ENCODE measurements at regions not wholly inside any gene's neighbourhood (a gene's known extent, or its start where the extent isn't known, plus 50 kb on each side); places are given as distances from the start of the nearest gene placed in this dataset.

- H3K9me2 ChIP-seq (ENCODE audit: insufficient read depth, low read length) = no peaks in the 10 kb centered on the region
- BruUV-seq (replicated peaks) = no TSS peak
- ChIA-PET CTCF (ENCODE audit: unreplicated experiment) (no interaction called here), POLR2A (interaction anchor here (1.1 kb wide), 1 partner anchor 10 kb away, joined by 3 read pairs; no protein-coding TSS in a partner anchor)
- H3K27ac ChIP-seq (ENCODE audit: low read depth, low read length, poor library complexity, severe bottlenecking) = no peak overlapping the region
- DNase-seq (ENCODE audit: low spot score) = no peak
- no peaks in the 10 kb centered on the region for H3K4me1 ChIP-seq (ENCODE audit: insufficient read depth, low read length, poor library complexity, severe bottlenecking)
- no peaks in the 10 kb centered on the region for H3K36me3 ChIP-seq (ENCODE audit: insufficient read depth, low read length)
- TF ChIP-seq CTCF (conservative IDR thresholded peaks at IDR 0.05; ENCODE audit: low read length) (no peak), EZH2phosphoT487 (IDR thresholded peaks at IDR 0.05; ENCODE audit: borderline replicate concordance, low read depth, low read length) (no peak)
- no peak overlapping the region for H3K4me2 ChIP-seq (ENCODE audit: low read length)
- no peaks in the 10 kb centered on the region for H3K79me2 ChIP-seq (ENCODE audit: insufficient read depth, low read depth, low read length)
- intact Hi-C loops (cut with micrococcal nuclease; ENCODE audit: unreplicated experiment) = no loop called here
- H3K9me3 ChIP-seq (ENCODE audit: low read length) = no peaks in the 10 kb centered on the region
- H3K4me3 ChIP-seq (ENCODE audit: low read depth, low read length, poor library complexity, severe bottlenecking) = no peak overlapping the region
- H2AFZ ChIP-seq (ENCODE audit: low read length) = no peak overlapping the region
- H4K20me1 ChIP-seq (ENCODE audit: insufficient read depth, low read length) = no peaks in the 10 kb centered on the region
These were observed 58.3 kb upstream of the SLC4A7 start for GRCh38 chr3:27542476-27542875.

- Histone ChIP-seq H2AFZ (ENCODE audit: low read length) (no peak overlapping the region), H3K4me2 (ENCODE audit: low read length) (no peak overlapping the region), H3K9me2 (ENCODE audit: insufficient read depth, low read length) (no peaks in the 10 kb centered on the region), H3K4me1 (ENCODE audit: insufficient read depth, low read length, poor library complexity, severe bottlenecking) (no peaks in the 10 kb centered on the region), H3K9me3 (ENCODE audit: low read length) (no peaks in the 10 kb centered on the region), H3K79me2 (ENCODE audit: insufficient read depth, low read depth, low read length) (no peaks in the 10 kb centered on the region), H4K20me1 (ENCODE audit: insufficient read depth, low read length) (no peaks in the 10 kb centered on the region), H3K27ac (ENCODE audit: low read depth, low read length, poor library complexity, severe bottlenecking) (no peak overlapping the region), H3K4me3 (ENCODE audit: low read depth, low read length, poor library complexity, severe bottlenecking) (no peak overlapping the region), H3K36me3 (ENCODE audit: insufficient read depth, low read length) (no peaks in the 10 kb centered on the region)
- intact Hi-C loops (cut with micrococcal nuclease; ENCODE audit: unreplicated experiment) = no loop called here
- no peak for TF ChIP-seq CTCF (conservative IDR thresholded peaks at IDR 0.05; ENCODE audit: low read length)
- TF ChIP-seq EZH2phosphoT487 (IDR thresholded peaks at IDR 0.05; ENCODE audit: borderline replicate concordance, low read depth, low read length) = no peak
- no TSS peak for BruUV-seq (replicated peaks)
- DNase-seq (ENCODE audit: low spot score) = no peak
- POLR2A ChIA-PET = no interaction called here
- CTCF ChIA-PET (ENCODE audit: unreplicated experiment) = no interaction called here
These were observed 56.0 kb upstream of the SLC4A7 start for GRCh38 chr3:27540231-27540630.

GRCh38 chr3:27536491-27536890, 52.3 kb upstream of the SLC4A7 start:
- no peaks in the 10 kb centered on the region for H3K79me2 ChIP-seq (ENCODE audit: insufficient read depth, low read depth, low read length)
- no TSS peak for BruUV-seq (replicated peaks)
- no peak overlapping the region for H3K4me2 ChIP-seq (ENCODE audit: low read length)
- H3K36me3 ChIP-seq (ENCODE audit: insufficient read depth, low read length) = no peaks in the 10 kb centered on the region
- H3K9me2 ChIP-seq (ENCODE audit: insufficient read depth, low read length) = no peaks in the 10 kb centered on the region
- H3K9me3 ChIP-seq (ENCODE audit: low read length) = no peaks in the 10 kb centered on the region
- H3K4me3 ChIP-seq (ENCODE audit: low read depth, low read length, poor library complexity, severe bottlenecking) = no peak overlapping the region
- no peak for DNase-seq (ENCODE audit: low spot score)
- intact Hi-C loops (cut with micrococcal nuclease; ENCODE audit: unreplicated experiment) = no loop called here
- no peak overlapping the region for H2AFZ ChIP-seq (ENCODE audit: low read length)
- POLR2A ChIA-PET = interaction anchor here (0.5 to 0.7 kb wide), 2 partner anchors 328 to 454 kb away, joined by 3 to 4 read pairs; no protein-coding TSS in a partner anchor
- no peaks in the 10 kb centered on the region for H4K20me1 ChIP-seq (ENCODE audit: insufficient read depth, low read length)
- TF ChIP-seq EZH2phosphoT487 (IDR thresholded peaks at IDR 0.05; ENCODE audit: borderline replicate concordance, low read depth, low read length) = no peak
- no peak for TF ChIP-seq CTCF (conservative IDR thresholded peaks at IDR 0.05; ENCODE audit: low read length)
- H3K27ac ChIP-seq (ENCODE audit: low read depth, low read length, poor library complexity, severe bottlenecking) = no peak overlapping the region
- CTCF ChIA-PET (ENCODE audit: unreplicated experiment) = no interaction called here
- peaks cover 16% of the 10 kb centered on the region for H3K4me1 ChIP-seq (ENCODE audit: insufficient read depth, low read length, poor library complexity, severe bottlenecking)
